ENCODE measurements at regions not wholly inside any gene's neighbourhood (a gene's known extent, or its start where the extent isn't known, plus 50 kb on each side); places are given as distances from the start of the nearest gene placed in this dataset.

DNA sequence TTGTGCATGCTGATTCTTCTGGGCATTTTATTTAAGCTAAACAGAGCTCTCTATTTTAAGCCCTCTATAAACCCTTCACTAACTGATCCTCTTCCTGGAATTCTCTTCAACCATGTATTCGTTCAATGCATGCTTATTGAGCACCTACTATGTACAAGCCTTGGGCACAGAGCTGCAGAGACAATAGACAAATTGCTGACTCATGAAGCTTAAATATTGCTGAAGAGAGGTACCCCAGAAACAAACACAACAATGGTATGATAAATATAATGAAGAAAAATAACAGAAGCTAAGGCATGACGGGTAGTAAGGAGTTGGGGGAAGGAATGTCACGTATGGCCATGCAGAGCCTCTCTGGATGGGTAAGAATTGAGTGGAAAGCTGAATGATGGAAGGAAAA lies 222.2 kb downstream of the PPARGC1A start:
- TF ChIP-seq SIN3A (IDR thresholded peaks at IDR 0.05; ENCODE audit: borderline replicate concordance, insufficient read depth, low read depth, low read length) = no peak
- TF ChIP-seq, protein P1, sequence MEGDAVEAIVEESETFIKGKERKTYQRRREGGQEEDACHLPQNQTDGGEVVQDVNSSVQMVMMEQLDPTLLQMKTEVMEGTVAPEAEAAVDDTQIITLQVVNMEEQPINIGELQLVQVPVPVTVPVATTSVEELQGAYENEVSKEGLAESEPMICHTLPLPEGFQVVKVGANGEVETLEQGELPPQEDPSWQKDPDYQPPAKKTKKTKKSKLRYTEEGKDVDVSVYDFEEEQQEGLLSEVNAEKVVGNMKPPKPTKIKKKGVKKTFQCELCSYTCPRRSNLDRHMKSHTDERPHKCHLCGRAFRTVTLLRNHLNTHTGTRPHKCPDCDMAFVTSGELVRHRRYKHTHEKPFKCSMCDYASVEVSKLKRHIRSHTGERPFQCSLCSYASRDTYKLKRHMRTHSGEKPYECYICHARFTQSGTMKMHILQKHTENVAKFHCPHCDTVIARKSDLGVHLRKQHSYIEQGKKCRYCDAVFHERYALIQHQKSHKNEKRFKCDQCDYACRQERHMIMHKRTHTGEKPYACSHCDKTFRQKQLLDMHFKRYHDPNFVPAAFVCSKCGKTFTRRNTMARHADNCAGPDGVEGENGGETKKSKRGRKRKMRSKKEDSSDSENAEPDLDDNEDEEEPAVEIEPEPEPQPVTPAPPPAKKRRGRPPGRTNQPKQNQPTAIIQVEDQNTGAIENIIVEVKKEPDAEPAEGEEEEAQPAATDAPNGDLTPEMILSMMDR (IDR thresholded peaks at IDR 0.05) = no peak
- TF ChIP-seq, protein P2, sequence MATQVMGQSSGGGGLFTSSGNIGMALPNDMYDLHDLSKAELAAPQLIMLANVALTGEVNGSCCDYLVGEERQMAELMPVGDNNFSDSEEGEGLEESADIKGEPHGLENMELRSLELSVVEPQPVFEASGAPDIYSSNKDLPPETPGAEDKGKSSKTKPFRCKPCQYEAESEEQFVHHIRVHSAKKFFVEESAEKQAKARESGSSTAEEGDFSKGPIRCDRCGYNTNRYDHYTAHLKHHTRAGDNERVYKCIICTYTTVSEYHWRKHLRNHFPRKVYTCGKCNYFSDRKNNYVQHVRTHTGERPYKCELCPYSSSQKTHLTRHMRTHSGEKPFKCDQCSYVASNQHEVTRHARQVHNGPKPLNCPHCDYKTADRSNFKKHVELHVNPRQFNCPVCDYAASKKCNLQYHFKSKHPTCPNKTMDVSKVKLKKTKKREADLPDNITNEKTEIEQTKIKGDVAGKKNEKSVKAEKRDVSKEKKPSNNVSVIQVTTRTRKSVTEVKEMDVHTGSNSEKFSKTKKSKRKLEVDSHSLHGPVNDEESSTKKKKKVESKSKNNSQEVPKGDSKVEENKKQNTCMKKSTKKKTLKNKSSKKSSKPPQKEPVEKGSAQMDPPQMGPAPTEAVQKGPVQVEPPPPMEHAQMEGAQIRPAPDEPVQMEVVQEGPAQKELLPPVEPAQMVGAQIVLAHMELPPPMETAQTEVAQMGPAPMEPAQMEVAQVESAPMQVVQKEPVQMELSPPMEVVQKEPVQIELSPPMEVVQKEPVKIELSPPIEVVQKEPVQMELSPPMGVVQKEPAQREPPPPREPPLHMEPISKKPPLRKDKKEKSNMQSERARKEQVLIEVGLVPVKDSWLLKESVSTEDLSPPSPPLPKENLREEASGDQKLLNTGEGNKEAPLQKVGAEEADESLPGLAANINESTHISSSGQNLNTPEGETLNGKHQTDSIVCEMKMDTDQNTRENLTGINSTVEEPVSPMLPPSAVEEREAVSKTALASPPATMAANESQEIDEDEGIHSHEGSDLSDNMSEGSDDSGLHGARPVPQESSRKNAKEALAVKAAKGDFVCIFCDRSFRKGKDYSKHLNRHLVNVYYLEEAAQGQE (IDR thresholded peaks at IDR 0.05; ENCODE audit: insufficient read depth in 1 of 2, low read depth in 2 of 2, low read length in 1 of 2) = no peak
- TF ChIP-seq POLR2AphosphoS5 (IDR thresholded peaks at IDR 0.05; ENCODE audit: low read depth, low read length) = no peak
